NCI-H146 (cell line): ENCODE measurements at regions not wholly inside any gene's neighbourhood (a gene's known extent, or its start where the extent isn't known, plus 50 kb on each side); places are given as distances from the start of the nearest gene placed in this dataset.

Experiments
- DNase-seq: peaks from one replicate; lab custom pipeline; 2025; lab: John Stamatoyannopoulos, UW

- DNase-seq: no peak
Observed at GRCh38 chr1:228897901-228898300, 162.6 kb downstream of the RHOU start.

- no peak for DNase-seq
Observed at GRCh38 chr1:228898582-228898992, 163.3 kb downstream of the RHOU start.

DNA sequence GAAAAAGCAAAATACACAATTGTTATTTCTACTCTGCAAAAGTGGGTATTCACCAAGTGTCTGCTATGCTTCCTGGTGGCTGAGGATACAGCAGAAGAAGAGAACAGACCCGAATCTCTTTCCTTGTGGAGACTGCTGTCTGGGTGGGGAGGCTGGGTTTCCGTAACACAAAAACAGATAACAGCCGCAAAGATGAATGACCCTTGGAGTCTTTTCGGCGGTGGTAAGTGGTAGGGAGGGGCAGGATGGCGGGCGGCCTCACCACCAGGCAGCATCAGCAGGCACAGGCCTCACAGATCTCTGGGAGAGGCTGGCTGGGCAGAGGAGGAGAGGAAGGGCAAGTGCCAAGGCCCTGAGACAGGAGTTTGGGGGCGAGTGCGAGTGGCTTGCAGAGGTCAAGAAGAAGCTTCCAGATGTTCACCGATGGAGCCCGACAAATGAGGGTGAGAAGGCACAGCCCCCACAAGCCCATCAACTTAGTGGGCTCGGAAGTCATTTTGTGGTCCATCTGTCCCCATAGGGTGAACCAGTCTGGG, 164.2 kb downstream of the RHOU start:
- DNase-seq: no peak

DNA sequence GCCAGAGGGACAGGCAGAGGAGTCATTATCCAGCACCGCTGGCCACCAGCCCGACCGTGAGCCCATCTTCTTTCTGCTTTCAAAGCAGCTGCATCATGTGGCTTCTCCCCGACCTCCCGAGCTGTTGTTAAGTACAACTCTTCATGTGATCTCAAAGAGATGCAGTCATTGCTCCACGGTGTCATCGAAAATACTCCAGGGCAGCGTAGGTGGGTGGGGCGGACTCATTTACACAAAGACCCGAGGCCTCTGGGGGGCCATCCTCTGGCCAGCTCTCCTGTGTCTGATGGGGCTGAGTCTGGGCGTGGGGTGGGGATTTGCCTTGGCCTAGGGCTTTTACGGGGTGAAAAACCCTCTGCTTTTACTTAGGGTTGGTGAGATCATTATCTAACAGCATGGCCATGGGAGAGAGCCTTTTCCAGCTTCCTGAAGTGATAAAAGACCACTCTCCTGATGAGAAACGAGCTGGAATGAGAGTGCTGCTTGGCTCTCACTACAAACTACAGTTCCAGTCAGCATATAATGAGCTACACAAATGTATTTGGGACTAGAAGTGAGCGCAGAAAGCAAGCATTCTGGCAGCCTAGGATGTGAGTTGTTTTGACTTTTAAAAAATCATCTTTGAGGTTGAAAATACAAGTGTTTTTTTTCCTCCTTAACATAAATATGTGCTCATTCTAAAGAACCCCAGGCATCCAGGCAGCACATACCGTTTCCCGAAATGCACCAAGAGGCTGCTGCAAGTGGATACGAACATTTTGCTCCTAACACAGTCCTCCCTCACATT, 165.0 kb downstream of the RHOU start:
- no peak for DNase-seq

GRCh38 chr1:228900886-228901392, 165.7 kb downstream of the RHOU start:
- DNase-seq: no peak

DNA sequence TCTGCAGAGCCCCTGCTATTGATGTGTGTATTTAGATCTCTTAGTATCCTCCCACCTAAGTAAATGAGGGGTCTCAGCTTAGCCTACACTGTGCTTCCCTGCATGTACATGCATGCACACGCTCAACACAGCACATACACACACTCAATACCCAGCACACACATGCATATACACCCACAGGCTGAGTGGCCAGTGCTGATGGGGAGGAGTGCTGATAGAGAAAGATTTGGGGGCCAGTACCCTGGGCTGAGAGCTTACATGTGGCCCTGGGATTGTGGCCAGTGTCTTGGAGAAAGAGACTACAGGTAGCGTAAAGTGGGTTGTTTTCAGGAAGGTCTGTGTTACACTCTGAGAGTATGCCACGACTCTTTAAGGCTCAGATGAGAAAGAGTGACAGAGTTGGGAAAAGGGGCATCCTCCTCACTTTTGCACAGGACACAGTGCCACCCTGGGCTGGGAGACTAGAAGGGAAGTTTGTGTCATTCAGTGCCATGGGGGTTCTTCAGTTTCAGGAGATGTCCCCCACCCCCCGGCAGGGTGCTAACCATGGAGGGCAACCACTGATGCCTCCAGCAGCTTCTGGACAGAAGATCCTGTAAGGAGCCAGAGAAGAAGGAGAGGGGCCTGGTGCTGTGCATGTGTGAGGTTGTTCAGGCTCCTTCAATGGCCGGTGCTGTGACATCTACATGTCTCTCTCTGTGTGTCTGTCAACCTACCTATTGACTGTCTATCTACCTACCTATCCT, 166.8 kb downstream of the RHOU start:
- DNase-seq: no peak

DNA sequence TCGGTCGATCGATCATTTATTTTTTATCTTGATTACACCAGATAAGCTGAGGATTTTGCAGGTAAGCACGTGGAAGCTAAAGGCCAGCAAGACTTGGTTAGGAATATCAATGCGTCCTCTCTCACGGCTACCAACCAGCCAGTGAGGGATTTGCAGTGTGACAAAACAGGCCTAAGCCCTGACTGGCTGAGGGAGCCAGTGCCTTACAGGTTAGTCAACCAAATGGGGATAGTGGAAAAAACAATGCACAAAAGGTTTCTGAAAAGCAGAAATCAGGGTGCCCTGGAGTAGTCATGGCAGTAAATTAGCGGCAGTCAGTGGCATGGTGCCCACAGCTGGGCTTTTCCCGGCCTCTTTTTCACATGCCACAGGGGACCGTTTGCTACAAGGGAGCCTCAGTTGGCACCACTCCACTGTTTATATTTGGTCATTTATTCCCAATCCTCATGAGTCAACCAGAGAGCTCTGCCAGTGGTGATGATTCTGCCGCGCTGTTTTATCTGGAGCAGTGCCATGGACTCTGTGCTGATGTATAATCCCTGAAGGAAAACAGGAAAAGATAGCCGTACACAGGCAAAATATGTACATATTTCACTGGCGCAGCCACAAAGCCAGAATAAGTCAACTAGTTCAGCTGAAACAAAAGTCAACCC, 167.6 kb downstream of the RHOU start:
- DNase-seq: no peak

DNA sequence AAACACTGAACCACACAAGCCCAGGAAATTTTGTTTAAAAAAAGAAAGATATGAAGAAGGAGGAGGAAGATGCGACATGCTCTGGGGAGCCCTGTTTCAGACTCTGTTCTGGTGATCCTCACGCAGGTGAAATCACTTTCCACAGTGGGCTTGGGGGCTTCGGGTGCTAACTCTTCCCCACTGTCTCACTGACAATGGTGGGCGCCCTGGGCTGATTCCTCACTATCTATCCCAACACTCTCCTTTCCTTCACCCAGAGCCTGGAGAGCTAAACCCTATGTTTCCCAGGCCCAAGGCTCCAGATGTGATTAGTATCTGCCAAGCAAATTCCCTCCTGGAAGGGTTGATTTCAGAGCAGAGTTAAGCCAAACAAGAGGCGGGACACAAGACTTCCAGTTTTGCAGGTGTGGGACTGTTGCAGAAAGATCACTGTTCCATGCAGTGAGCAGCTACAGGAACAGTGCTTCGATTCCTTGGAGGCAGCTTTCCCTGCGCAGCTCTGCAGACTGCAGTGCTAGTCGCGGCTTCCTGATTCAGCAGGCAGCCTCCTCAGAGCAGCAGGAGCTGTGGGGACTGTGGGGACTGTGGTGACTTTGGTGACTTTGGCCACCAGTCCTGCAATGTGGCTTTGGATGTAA, 168.3 kb downstream of the RHOU start:
- DNase-seq: no peak

GRCh38 chr1:228904222-228904621, 168.9 kb downstream of the RHOU start:
- no peak for DNase-seq

DNA sequence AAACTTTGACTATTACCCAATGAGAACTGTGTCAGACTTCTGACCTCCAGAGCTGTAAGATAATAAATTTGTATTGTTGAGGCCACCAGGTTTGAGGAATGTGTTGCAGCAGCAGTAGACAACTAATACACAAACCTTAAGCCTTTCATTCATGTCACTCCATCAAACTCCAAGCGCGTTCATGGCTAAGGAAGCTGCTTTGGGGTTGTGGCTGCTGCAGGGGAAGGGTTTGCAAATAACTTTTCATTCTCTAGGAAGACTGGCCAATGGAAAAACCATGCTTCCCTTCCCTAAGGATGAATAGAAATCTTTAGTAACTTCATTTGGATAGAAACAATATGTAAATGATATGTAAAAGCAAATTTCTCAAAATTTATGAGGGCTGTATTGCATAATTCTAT, 170.4 kb downstream of the RHOU start:
- DNase-seq: no peak

DNA sequence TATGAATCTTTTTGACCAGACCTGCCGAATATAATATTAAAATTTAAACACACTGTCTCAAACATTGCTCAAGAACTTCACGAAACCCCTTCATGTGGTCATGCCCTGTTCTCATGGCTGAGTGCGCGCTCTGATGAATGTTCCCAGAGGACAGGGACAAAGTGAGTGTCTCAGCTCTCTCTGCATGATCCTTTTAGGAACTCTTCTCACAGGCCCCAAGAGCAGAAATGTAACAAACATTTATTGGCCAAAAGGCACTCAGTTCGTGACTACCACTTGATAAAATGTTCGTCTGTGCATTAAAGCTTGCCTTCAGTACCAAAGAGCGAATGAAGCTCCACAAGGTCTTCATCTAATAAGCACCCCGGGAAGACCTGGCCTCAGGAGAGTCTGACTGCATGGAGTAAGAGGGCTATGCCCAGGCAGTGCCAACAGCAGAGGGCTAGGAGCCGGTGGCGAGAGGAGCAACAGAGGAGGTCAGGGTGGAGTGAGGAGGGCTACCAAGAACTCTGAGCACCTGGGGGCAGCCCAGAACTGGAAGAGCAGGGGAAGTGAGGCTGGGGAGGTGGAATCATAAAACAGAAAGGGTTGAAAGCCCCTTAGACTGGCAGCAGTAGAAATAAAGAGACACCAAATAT, 171.1 kb downstream of the RHOU start:
- no peak for DNase-seq

DNA sequence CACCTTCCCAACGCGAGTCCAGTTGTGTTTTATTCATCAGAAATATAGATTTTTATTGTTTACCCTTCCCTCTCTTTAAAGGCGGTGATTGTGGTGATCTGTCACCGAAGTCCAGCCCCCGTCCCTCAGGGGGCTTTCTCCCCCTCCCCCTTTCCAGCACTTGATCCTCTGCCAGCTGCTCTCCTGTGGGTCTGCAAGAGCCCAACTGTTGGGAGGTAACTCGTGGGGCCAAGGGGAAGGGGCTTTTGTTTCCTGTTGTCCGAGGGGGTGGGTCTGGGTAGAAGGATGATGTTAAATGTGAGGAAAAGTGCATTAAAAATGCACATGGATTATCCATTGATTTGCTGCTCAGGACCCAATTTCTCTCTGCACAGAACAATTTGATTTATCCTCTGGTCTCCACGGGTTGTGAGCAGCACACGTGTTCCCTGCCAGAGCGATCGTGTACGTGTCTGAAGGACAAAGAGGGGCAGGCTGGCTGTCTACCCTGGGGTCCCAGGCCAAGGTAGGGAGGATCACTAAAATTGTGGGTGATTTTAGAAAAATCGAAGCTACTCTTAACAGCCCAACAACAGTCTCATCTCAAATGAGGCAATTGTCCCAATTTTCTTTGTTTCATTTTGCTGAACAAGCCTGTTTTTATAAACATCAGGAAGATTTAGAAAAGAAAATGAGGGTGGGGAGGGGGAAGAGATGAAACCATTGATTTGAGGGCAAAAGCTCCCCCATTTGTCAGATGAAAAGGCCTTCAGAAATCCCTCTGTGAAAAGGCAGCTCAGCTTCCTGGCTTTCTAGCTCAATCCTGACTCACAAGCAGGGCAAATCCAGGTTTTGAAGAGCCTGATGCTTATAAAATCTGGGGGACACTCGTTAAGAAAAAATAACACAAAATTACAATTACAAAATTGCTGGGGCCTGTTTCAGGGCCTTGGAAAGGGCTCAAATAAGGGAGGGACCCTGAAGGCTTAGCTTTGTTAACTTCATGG, 176.2 kb downstream of the RHOU start:
- DNase-seq: no peak

DNA sequence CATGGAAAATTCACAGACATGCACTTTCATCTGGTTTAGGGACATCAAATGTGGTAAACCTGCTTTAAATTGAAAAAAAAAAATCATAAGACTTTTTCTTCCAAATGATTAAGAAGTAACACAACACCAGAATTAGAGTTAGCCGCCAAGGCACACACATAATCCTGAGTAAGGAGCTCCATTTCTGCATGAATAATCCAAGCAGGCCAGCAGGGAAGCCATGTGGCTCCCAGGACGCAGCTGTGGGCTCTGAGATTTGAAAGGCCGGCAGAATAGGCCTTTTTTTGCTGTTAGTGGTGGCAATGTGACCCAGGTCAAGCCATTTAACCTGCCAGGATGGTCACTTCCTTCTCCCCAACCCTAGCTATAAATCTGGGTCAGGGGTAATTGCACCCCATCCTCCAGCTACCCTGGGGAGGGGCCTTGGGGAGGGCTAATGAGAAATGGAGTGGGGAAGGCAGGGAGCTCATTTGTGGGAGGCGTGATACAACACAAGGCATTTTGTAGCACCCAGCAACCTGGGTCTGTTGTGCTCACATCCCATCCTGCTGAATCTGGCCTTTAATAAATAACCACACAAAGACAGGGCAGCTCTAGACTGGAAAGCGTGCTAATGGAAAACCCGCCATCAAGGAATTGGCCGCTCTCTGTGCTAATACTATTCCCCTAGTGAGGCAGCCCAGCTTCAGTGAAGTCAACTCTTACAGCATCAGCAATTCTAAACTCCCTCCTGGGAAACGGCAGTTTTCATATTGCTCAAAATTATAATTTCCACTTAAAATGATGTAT, 178.5 kb downstream of the RHOU start:
- DNase-seq: no peak

- no peak for DNase-seq
Observed at GRCh38 chr1:228914700-228915099, 179.4 kb downstream of the RHOU start.

GRCh38 chr1:228917342-228917741, 182.1 kb downstream of the RHOU start:
- no peak for DNase-seq

DNA sequence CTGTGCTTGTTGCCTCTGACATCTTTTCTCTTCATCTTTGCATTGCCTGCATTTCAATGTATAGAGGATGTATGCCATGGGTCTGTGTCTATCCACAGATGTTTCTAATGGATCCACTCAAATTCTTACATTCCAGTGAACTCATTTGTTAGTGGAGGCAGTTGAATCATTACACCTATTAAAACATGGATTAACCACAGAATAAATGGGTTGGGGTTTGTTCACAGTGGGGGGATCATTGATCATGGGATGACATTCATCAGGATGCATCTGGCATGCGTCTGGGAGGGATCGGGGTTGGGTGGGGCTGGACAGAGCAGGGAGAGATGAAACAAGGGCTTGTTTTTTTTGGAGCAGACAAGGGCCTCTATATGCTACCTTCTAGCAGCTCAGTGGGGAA, 182.5 kb downstream of the RHOU start:
- DNase-seq: no peak

DNA sequence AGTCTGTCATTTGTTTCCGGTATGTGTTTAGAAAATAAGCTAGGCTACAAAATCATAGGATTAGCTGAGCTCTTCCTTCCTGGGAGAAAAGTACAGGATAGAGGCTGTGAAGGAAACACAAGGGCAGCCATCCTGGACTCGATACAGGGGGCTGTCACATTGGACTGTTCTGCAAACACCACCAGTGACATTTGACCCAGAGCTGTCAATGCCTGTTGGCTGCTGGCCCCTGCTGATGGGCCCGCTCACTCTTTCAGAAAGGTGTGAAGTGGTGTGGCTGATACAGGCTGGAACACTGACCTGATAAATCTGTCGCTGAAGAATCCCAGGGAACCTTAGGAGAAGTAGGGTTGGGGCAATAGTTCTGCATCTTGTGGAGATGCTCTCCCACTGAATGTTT, 183.1 kb downstream of the RHOU start:
- DNase-seq: no peak

DNA sequence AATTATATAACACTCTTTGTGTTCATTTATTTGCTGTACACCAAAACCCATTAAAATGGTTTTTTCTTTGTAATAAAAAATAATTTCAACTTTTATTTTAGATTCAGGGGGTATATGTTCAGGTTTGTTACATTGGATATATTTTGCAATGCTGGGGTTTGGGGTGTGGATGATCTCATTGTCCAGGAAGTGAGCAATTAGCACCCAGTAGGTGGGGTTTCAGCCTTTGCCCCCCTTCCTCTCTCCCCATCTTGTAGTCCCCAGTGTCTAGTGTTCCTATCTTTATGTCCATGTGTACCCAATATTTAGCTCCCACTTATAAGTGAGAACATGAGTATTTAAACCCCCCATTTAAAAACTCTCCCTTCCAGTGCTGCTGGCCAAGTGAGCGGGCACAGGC, 184.6 kb downstream of the RHOU start:
- no peak for DNase-seq

DNA sequence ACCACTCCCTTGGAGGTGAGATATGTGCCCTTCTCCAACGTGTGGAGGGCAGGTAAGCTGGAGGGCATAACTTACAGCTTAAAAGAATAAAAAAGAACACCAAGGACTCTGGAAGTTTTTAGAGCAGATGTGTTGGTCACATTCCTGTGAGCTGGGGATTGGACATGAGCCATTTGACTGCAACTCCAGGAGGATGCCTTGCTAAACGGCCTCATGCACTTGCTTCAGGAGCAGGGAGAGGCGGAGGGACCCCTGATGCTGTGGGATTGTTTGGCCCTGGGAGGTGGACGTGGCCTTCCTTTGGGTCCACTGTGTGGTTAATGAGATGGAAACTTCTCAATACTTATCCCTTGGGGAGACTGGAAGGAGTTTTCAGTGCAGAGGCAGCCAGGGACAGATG, 185.6 kb downstream of the RHOU start:
- DNase-seq: no peak

DNA sequence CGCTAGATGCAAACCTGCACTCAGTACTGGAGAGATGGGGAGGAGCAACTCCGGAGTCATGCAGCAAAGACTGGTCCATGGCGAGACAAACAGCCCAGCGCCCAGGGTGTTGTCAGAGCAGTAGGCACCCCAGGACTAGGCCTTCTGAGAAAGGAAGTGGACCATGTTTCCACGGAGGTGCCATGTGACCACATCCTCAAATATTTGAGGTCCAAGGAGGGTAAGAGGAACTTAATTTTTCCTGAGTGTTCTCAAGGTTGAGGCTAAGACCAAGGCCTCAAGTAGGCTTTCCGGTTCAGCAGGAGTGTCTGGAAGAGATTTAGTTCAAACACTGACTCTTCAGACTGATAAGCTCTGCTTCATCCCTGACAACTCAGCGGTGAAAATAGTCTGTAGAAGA, 186.2 kb downstream of the RHOU start:
- no peak for DNase-seq
